Activated naive CD4-positive, alpha-beta T cell treated with anti-CD3 and anti-CD28 coated beads, Interleukin-2, amount 50 U/mL, for 72 hours (primary cell): ENCODE measurements at regions not wholly inside any gene's neighbourhood (a gene's known extent, or its start where the extent isn't known, plus 50 kb on each side); places are given as distances from the start of the nearest gene placed in this dataset.

Source experiments
- ATAC-seq, 2 donors: fragments of 150-1000 bp; cut with Tn5 transposase; 2 replicates each; pipeline ENCODE4 v1.10.0; 2021; ENCODE audit warnings: mild to moderate bottlenecking in 2 of 2, moderate library complexity in 2 of 2
- DNase-seq, 2 donors: peaks; one replicate each; pipeline ENCODE4 v3.0.0; 2021 to 2022; ENCODE audit warnings: low spot score in 2 of 2
- H3K27ac Mint-ChIP-seq, 2 donors: one replicate each; pipeline ENCODE4 v1.8.0; 2022; ENCODE audit warnings: mild to moderate bottlenecking in 2 of 2, mixed read lengths in 2 of 2
- H3K36me3 Mint-ChIP-seq, 2 donors: one replicate each; pipeline ENCODE4 v1.8.0; 2022; ENCODE audit warnings: mixed read lengths in 2 of 2
- H3K9me3 Mint-ChIP-seq, 2 donors: one replicate each; pipeline ENCODE4 v1.8.0; 2022; ENCODE audit warnings: mixed read lengths in 2 of 2

- no peak for ATAC-seq
- H3K27ac Mint-ChIP-seq: no peak overlapping the region
These were observed 118.9 kb downstream of the IRS1 start for GRCh38 chr2:226680719-226681118.

GRCh38 chr2:226679389-226680065 lies 120.1 kb downstream of the IRS1 start:
- no peak overlapping the region for H3K27ac Mint-ChIP-seq
- ATAC-seq: no peak
- no peak for DNase-seq
- no peaks in the 10 kb centered on the region for H3K36me3 Mint-ChIP-seq
- no peaks in the 10 kb centered on the region for H3K9me3 Mint-ChIP-seq

More at GRCh38 chr2:226680719-226681118, 118.9 kb downstream of the IRS1 start:
- H3K36me3 Mint-ChIP-seq: no peaks in the 10 kb centered on the region
- no peak for DNase-seq
- no peaks in the 10 kb centered on the region for H3K9me3 Mint-ChIP-seq

GRCh38 chr2:226678422-226678821 lies 121.2 kb downstream of the IRS1 start:
- no peak for DNase-seq
- Mint-ChIP-seq H3K27ac (no peak overlapping the region), H3K9me3 (peaks cover 0 to under 1% of the 10 kb centered on the region in 2 donors), H3K36me3 (no peaks in the 10 kb centered on the region)
- no peak for ATAC-seq

- H3K27ac Mint-ChIP-seq: no peak overlapping the region
These were observed 122.5 kb downstream of the IRS1 start for GRCh38 chr2:226677080-226677479.

GRCh38 chr2:226676618-226677017 lies 123.0 kb downstream of the IRS1 start:
- Mint-ChIP-seq H3K9me3 (peaks cover 0 to 5% of the 10 kb centered on the region in 2 donors), H3K36me3 (no peaks in the 10 kb centered on the region), H3K27ac (no peak overlapping the region)
- DNase-seq (no peak), ATAC-seq (no peak)

More at GRCh38 chr2:226677080-226677479, 122.5 kb downstream of the IRS1 start:
- DNase-seq (no peak), ATAC-seq (no peak)
- no peaks in the 10 kb centered on the region for H3K36me3 Mint-ChIP-seq
- H3K9me3 Mint-ChIP-seq: peaks cover 0 to 5% of the 10 kb centered on the region in 2 donors

GRCh38 chr2:226674123-226674522 lies 125.5 kb downstream of the IRS1 start:
- Mint-ChIP-seq H3K36me3 (no peaks in the 10 kb centered on the region), H3K9me3 (peaks cover 0 to 5% of the 10 kb centered on the region in 2 donors), H3K27ac (no peak overlapping the region)
- DNase-seq: no peak
- no peak for ATAC-seq

- Mint-ChIP-seq H3K27ac (no peak overlapping the region), H3K36me3 (no peaks in the 10 kb centered on the region), H3K9me3 (peaks cover 0 to 5% of the 10 kb centered on the region in 2 donors)
- ATAC-seq (no peak), DNase-seq (no peak)
These were observed 126.3 kb downstream of the IRS1 start for GRCh38 chr2:226673314-226673723.

GRCh38 chr2:226671141-226671676 lies 128.4 kb downstream of the IRS1 start:
- no peak for DNase-seq
- peaks cover 0 to 5% of the 10 kb centered on the region in 2 donors for H3K9me3 Mint-ChIP-seq
- no peak overlapping the region for H3K27ac Mint-ChIP-seq
- ATAC-seq: no peak
- no peaks in the 10 kb centered on the region for H3K36me3 Mint-ChIP-seq

- Mint-ChIP-seq H3K9me3 (peaks cover 0 to 5% of the 10 kb centered on the region in 2 donors), H3K27ac (no peak overlapping the region), H3K36me3 (no peaks in the 10 kb centered on the region)
These were observed 129.7 kb downstream of the IRS1 start for GRCh38 chr2:226669905-226670304.

GRCh38 chr2:226669249-226669648 lies 130.4 kb downstream of the IRS1 start:
- ATAC-seq (no peak), DNase-seq (no peak)
- H3K9me3 Mint-ChIP-seq: peaks cover 0 to 9% of the 10 kb centered on the region in 2 donors
- no peaks in the 10 kb centered on the region for H3K36me3 Mint-ChIP-seq
- H3K27ac Mint-ChIP-seq: no peak overlapping the region

More at GRCh38 chr2:226669905-226670304, 129.7 kb downstream of the IRS1 start:
- ATAC-seq: no peak
- DNase-seq: no peak

- ATAC-seq (no peak), DNase-seq (no peak)
- Mint-ChIP-seq H3K36me3 (no peaks in the 10 kb centered on the region), H3K27ac (no peak overlapping the region), H3K9me3 (peaks cover 0 to 4% of the 10 kb centered on the region in 2 donors)
These were observed 131.9 kb downstream of the IRS1 start for GRCh38 chr2:226667736-226668135.

GRCh38 chr2:226665306-226665831 lies 134.3 kb downstream of the IRS1 start:
- ATAC-seq (no peak), DNase-seq (no peak)
- peaks cover 0 to 4% of the 10 kb centered on the region in 2 donors for H3K9me3 Mint-ChIP-seq
- no peaks in the 10 kb centered on the region for H3K36me3 Mint-ChIP-seq
- no peak overlapping the region for H3K27ac Mint-ChIP-seq

GRCh38 chr2:226664661-226665060 lies 135.0 kb downstream of the IRS1 start:
- DNase-seq: no peak
- Mint-ChIP-seq H3K9me3 (peaks cover 0 to 4% of the 10 kb centered on the region in 2 donors), H3K27ac (no peak overlapping the region), H3K36me3 (no peaks in the 10 kb centered on the region)
- ATAC-seq: no peak

GRCh38 chr2:226664140-226664539 lies 135.5 kb downstream of the IRS1 start:
- DNase-seq (no peak), ATAC-seq (no peak)
- no peaks in the 10 kb centered on the region for H3K36me3 Mint-ChIP-seq
- peaks cover 0 to 4% of the 10 kb centered on the region in 2 donors for H3K9me3 Mint-ChIP-seq
- no peak overlapping the region for H3K27ac Mint-ChIP-seq

GRCh38 chr2:226661789-226662545 lies 137.7 kb downstream of the IRS1 start:
- no peak for DNase-seq
- Mint-ChIP-seq H3K9me3 (peaks cover 0 to 8% of the 10 kb centered on the region in 2 donors), H3K36me3 (no peaks in the 10 kb centered on the region), H3K27ac (no peak overlapping the region)
- no peak for ATAC-seq

GRCh38 chr2:226660526-226660925 lies 139.1 kb downstream of the IRS1 start:
- ATAC-seq: no peak
- no peak overlapping the region for H3K27ac Mint-ChIP-seq
- peaks cover 0 to 8% of the 10 kb centered on the region in 2 donors for H3K9me3 Mint-ChIP-seq

GRCh38 chr2:226660124-226660523 lies 139.5 kb downstream of the IRS1 start:
- H3K36me3 Mint-ChIP-seq: no peaks in the 10 kb centered on the region
- peaks cover 0 to 8% of the 10 kb centered on the region in 2 donors for H3K9me3 Mint-ChIP-seq
- DNase-seq (no peak), ATAC-seq (no peak)
- no peak overlapping the region for H3K27ac Mint-ChIP-seq

More at GRCh38 chr2:226660526-226660925, 139.1 kb downstream of the IRS1 start:
- DNase-seq: no peak
- no peaks in the 10 kb centered on the region for H3K36me3 Mint-ChIP-seq
